GM13976 (cell line): ENCODE measurements at regions not wholly inside any gene's neighbourhood (a gene's known extent, or its start where the extent isn't known, plus 50 kb on each side); places are given as distances from the start of the nearest gene placed in this dataset.
"Not testable (repeated sequence)": the region's sequence is repeated elsewhere in the genome, so short reads cannot be mapped to it uniquely, and the experiment has no call there.

ENCODE experiments used
- DNase-seq: peaks from one replicate; pipeline ENCODE4 v3.0.0; 2012; ENCODE audit warnings: low spot score
- CTCF ChIP-seq: IDR thresholded peaks from 2 replicates; pipeline ENCODE4 v1.5.1; 2012; ENCODE audit warnings: borderline replicate concordance, mild to moderate bottlenecking; ENCODE audit not compliant: insufficient read depth; ENCODE audit errors: extremely low read depth, missing control alignments, control extremely low read depth
- in situ Hi-C: fragments of 300-500 bp; cut with MboI; formaldehyde crosslinking; loops from one replicate; pipeline ENCODE4 v1.12.0; 2022; ENCODE audit warnings: low sequenced_read_pairs, mixed read lengths, inconsistent platforms; ENCODE audit not compliant: unreplicated experiment

- TF ChIP-seq CTCF, result no peak
- in situ Hi-C loops, result no loop called here
- DNase-seq, result no peak
Observed at GRCh38 chr9:28981129-28981528, 1407.8 kb upstream of the C9orf72 start.

- in situ Hi-C loops, result no loop called here
- TF ChIP-seq CTCF, result no peak
- no peak for DNase-seq
Observed at GRCh38 chr9:28981711-28982110, 1408.4 kb upstream of the C9orf72 start.

GRCh38 chr9:28984016-28984415, 1410.7 kb upstream of the C9orf72 start:
- no peak for TF ChIP-seq CTCF
- no peak for DNase-seq
- in situ Hi-C loops, result no loop called here

- in situ Hi-C loops, result not testable (repeated sequence)
Observed at GRCh38 chr9:28990009-28990408, 1416.7 kb upstream of the C9orf72 start.

GRCh38 chr9:28999057-28999456, 1425.8 kb upstream of the C9orf72 start:
- TF ChIP-seq CTCF, result no peak
- in situ Hi-C loops, result no loop called here
- DNase-seq, result no peak

More at GRCh38 chr9:28990009-28990408, 1416.7 kb upstream of the C9orf72 start:
- not testable (repeated sequence) for DNase-seq

- DNase-seq, result no peak
- no peak for TF ChIP-seq CTCF
- in situ Hi-C loops, result no loop called here
Observed at GRCh38 chr9:28999806-29000205, 1426.5 kb upstream of the C9orf72 start.

- DNase-seq, result no peak
- TF ChIP-seq CTCF, result no peak
- in situ Hi-C loops, result no loop called here
Observed at GRCh38 chr9:29001006-29001405, 1427.7 kb upstream of the C9orf72 start.

- in situ Hi-C loops, result no loop called here
- no peak for DNase-seq
- TF ChIP-seq CTCF, result no peak
Observed at GRCh38 chr9:29004988-29005387, 1431.7 kb upstream of the C9orf72 start.
